ENCODE measurements at regions not wholly inside any gene's neighbourhood (a gene's known extent, or its start where the extent isn't known, plus 50 kb on each side); places are given as distances from the start of the nearest gene placed in this dataset.

- no peak overlapping the region for H3K4me3 ChIP-seq (ENCODE audit: low read depth in 2 of 2, low read length in 2 of 2)
- no peaks in the 10 kb centered on the region for H3K36me3 ChIP-seq (ENCODE audit: control insufficient read depth, insufficient read depth, low read length)
- POLR2A ChIA-PET: no interaction called here
- no peaks in the 10 kb centered on the region for H3K9me3 ChIP-seq (ENCODE audit: control insufficient read depth, insufficient read depth, low read depth, low read length)
- CTCF ChIA-PET: no interaction called here
- H3K27me3 ChIP-seq (ENCODE audit: control insufficient read depth, insufficient read depth, low read length): no peaks in the 10 kb centered on the region
- no peaks in the 10 kb centered on the region for H3K4me1 ChIP-seq (ENCODE audit: control insufficient read depth, insufficient read depth, low read length)
- DNase-seq (ENCODE audit: low read depth, low spot score): no peak
- BruUV-seq (replicated peaks): no TSS peak
- in situ Hi-C loops (cut with HindIII; ENCODE audit: low pct_unique_long_range_greater_than_20kb, low sequenced_read_pairs): no loop called here
- no peak overlapping the region for H3K27ac ChIP-seq (ENCODE audit: low read length)
- no peak for ATAC-seq
- TF ChIP-seq REST (IDR thresholded peaks at IDR 0.05; ENCODE audit: insufficient read depth in 1 of 2, low read depth in 2 of 2, low read length in 1 of 2): no peak
- no peak for TF ChIP-seq CTCF (IDR thresholded peaks at IDR 0.05)
- no peak for TF ChIP-seq SIN3A (IDR thresholded peaks at IDR 0.05; ENCODE audit: borderline replicate concordance, insufficient read depth, low read depth, low read length)
- TF ChIP-seq POLR2AphosphoS5 (IDR thresholded peaks at IDR 0.05; ENCODE audit: low read depth, low read length): no peak
- no peak for TF ChIP-seq TCF7L2 (IDR thresholded peaks at IDR 0.05; ENCODE audit: low read depth, low read length)
- intact Hi-C loops (cut with micrococcal nuclease; ENCODE audit: unreplicated experiment): no loop called here
Measured at GRCh38 chr9:115328677-115329076, 210.7 kb upstream of the TNC start.

- no peak overlapping the region for H3K27ac ChIP-seq (ENCODE audit: low read length)
- no peak for DNase-seq (ENCODE audit: low read depth, low spot score)
- TF ChIP-seq POLR2AphosphoS5 (IDR thresholded peaks at IDR 0.05; ENCODE audit: low read depth, low read length) (no peak), SIN3A (IDR thresholded peaks at IDR 0.05; ENCODE audit: borderline replicate concordance, insufficient read depth, low read depth, low read length) (no peak), REST (IDR thresholded peaks at IDR 0.05; ENCODE audit: insufficient read depth in 1 of 2, low read depth in 2 of 2, low read length in 1 of 2) (no peak), CTCF (IDR thresholded peaks at IDR 0.05) (no peak), TCF7L2 (IDR thresholded peaks at IDR 0.05; ENCODE audit: low read depth, low read length) (no peak)
- no peaks in the 10 kb centered on the region for H3K4me1 ChIP-seq (ENCODE audit: control insufficient read depth, insufficient read depth, low read length)
- BruUV-seq (replicated peaks): no TSS peak
- intact Hi-C loops (cut with micrococcal nuclease; ENCODE audit: unreplicated experiment): no loop called here
- no peak for ATAC-seq
- ChIA-PET CTCF (no interaction called here), POLR2A (no interaction called here)
- in situ Hi-C loops (cut with HindIII; ENCODE audit: low pct_unique_long_range_greater_than_20kb, low sequenced_read_pairs): no loop called here
- H3K36me3 ChIP-seq (ENCODE audit: control insufficient read depth, insufficient read depth, low read length): no peaks in the 10 kb centered on the region
- H3K4me3 ChIP-seq (ENCODE audit: low read depth in 2 of 2, low read length in 2 of 2): no peak overlapping the region
- H3K9me3 ChIP-seq (ENCODE audit: control insufficient read depth, insufficient read depth, low read depth, low read length): no peaks in the 10 kb centered on the region
- H3K27me3 ChIP-seq (ENCODE audit: control insufficient read depth, insufficient read depth, low read length): no peaks in the 10 kb centered on the region
Measured at GRCh38 chr9:115333277-115334070, 215.5 kb upstream of the TNC start.
